ENCODE measurements at regions not wholly inside any gene's neighbourhood (a gene's known extent, or its start where the extent isn't known, plus 50 kb on each side); places are given as distances from the start of the nearest gene placed in this dataset.

DNA sequence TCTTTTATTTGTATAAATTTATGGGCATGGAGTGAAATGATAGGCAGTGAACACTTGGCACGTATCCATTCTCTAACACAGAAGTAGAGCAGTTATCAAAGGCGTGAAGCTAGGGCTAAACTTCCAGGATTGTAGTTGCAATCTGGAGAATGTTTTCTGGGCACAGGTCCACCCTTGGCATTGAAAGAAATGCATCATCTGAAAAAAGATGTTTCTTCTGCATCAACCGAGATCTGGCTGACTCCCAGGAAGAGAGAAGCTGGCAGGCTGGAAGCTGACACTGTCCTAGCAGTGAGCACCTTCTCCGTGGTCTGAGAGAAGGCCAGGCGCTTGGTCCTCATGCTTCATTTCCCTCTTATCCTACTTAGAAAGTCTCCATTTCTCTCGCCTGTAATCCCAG is 600.0 kb downstream of the BRD1 start:
- H3K27me3 ChIP-seq (ENCODE audit: low read depth, low read length): no peaks in the 10 kb centered on the region
- H3K27ac ChIP-seq (ENCODE audit: low read length): no peak overlapping the region
- no peaks in the 10 kb centered on the region for H3K36me3 ChIP-seq (ENCODE audit: control insufficient read depth in 1 of 2, insufficient read depth in 2 of 2, low read length in 2 of 2)
- H3K4me3 ChIP-seq (ENCODE audit: low read depth in 1 of 2, low read length in 2 of 2): no peak overlapping the region
- H3K9me3 ChIP-seq (ENCODE audit: control insufficient read depth in 1 of 2, low read length in 2 of 2): peaks cover 0 to 4% of the 10 kb centered on the region in 2 donors
- no peaks in the 10 kb centered on the region for H3K4me1 ChIP-seq (ENCODE audit: control insufficient read depth in 1 of 2, insufficient read depth in 2 of 2, low read length in 2 of 2)

DNA sequence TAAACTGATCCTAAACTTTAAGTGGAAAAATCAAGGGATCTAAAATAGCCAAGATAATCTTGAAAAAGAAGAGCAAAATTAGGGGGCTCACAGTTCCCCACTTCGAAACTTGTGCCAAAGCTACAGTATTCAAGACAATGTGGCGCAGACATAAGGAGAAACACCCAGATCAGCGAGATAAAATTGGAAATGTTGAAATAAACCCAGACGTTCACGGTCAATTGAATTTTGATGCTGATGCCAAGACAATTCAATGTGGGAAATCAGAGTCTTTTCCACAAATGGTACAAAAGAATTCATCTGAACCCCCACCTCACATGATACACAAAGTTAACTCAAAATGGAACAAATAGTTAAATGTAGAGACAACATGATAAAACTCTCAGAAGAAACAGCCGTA is 601.6 kb downstream of the BRD1 start:
- Histone ChIP-seq H3K4me3 (ENCODE audit: low read depth in 1 of 2, low read length in 2 of 2) (no peak overlapping the region), H3K27ac (ENCODE audit: low read length) (no peak overlapping the region), H3K9me3 (ENCODE audit: control insufficient read depth in 1 of 2, low read length in 2 of 2) (peaks cover 0 to 4% of the 10 kb centered on the region in 2 donors), H3K27me3 (ENCODE audit: low read depth, low read length) (no peaks in the 10 kb centered on the region), H3K36me3 (ENCODE audit: control insufficient read depth in 1 of 2, insufficient read depth in 2 of 2, low read length in 2 of 2) (no peaks in the 10 kb centered on the region), H3K4me1 (ENCODE audit: control insufficient read depth in 1 of 2, insufficient read depth in 2 of 2, low read length in 2 of 2) (no peaks in the 10 kb centered on the region)

DNA sequence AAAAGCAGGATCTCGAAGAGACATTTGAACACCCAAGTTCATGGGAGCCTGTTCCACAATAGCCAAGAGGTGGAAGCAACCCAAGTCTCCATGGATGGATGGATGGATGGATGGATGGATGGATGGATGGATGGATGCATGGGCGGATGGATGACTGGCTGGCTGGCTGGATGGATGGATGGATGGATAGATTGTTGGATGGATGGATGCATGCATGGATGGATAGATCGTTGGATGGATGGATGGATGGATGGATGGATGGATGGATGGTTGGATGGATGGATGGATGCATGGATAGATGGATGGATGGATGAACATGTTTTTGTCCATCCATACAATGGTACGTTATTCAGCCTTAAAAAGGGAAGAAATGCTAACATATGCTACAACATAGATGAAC is 603.4 kb downstream of the BRD1 start:
- H3K4me3 ChIP-seq (ENCODE audit: low read depth in 1 of 2, low read length in 2 of 2): no peak overlapping the region
- no peaks in the 10 kb centered on the region for H3K27me3 ChIP-seq (ENCODE audit: low read depth, low read length)
- peaks cover 2 to 5% of the 10 kb centered on the region in 2 donors for H3K9me3 ChIP-seq (ENCODE audit: control insufficient read depth in 1 of 2, low read length in 2 of 2)
- H3K4me1 ChIP-seq (ENCODE audit: control insufficient read depth in 1 of 2, insufficient read depth in 2 of 2, low read length in 2 of 2): no peaks in the 10 kb centered on the region
- no peaks in the 10 kb centered on the region for H3K36me3 ChIP-seq (ENCODE audit: control insufficient read depth in 1 of 2, insufficient read depth in 2 of 2, low read length in 2 of 2)
- no peak overlapping the region for H3K27ac ChIP-seq (ENCODE audit: low read length)

DNA sequence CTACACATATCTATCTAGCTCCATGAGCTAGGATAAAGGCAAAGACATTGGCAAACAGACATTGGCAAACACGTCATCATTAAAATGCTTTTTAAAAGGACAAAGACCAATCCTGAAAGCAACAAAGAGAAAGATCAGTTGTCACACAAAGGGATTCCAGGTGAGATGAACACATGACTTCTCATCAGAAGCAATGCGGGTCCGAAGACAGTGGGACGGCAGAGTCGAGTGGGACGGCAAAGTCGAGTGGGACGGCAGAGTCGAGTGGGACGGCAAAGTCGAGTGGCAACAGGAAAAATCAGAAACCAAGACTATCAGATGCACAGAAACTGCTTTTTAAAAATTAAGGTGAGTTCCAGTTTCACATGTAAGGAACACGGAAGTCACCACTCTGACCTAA is 609.5 kb downstream of the BRD1 start:
- no peaks in the 10 kb centered on the region for H3K4me1 ChIP-seq (ENCODE audit: control insufficient read depth in 1 of 2, insufficient read depth in 2 of 2, low read length in 2 of 2)
- H3K27ac ChIP-seq (ENCODE audit: low read length): no peak overlapping the region
- H3K4me3 ChIP-seq (ENCODE audit: low read depth in 1 of 2, low read length in 2 of 2): no peak overlapping the region
- H3K36me3 ChIP-seq (ENCODE audit: control insufficient read depth in 1 of 2, insufficient read depth in 2 of 2, low read length in 2 of 2): no peaks in the 10 kb centered on the region
- peaks cover 12 to 22% of the 10 kb centered on the region in 2 donors for H3K9me3 ChIP-seq (ENCODE audit: control insufficient read depth in 1 of 2, low read length in 2 of 2)
- no peaks in the 10 kb centered on the region for H3K27me3 ChIP-seq (ENCODE audit: low read depth, low read length)

DNA sequence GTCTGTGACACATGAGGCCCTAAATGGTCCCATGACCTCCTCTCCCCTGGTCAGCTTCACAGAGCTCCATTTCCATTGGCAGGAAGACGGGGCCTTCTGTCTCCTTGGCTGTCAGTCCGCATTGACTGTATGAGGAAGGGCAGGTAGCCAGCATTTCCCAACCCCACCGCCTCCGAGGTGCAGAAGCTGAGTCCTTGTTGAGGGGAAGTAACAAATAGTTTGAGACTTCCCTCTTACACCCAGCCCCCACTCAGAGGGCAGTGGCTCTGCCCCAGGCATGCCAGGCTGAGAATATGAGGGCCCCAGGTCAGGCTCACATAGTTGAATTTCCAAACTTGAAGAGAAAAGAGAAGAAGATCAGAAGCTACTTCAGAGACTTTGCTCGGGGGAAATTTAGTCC is 611.1 kb downstream of the BRD1 start:
- H3K9me3 ChIP-seq (ENCODE audit: control insufficient read depth in 1 of 2, low read length in 2 of 2): peaks cover 12 to 22% of the 10 kb centered on the region in 2 donors
- H3K36me3 ChIP-seq (ENCODE audit: control insufficient read depth in 1 of 2, insufficient read depth in 2 of 2, low read length in 2 of 2): no peaks in the 10 kb centered on the region
- no peak overlapping the region for H3K4me3 ChIP-seq (ENCODE audit: low read depth in 1 of 2, low read length in 2 of 2)
- no peak overlapping the region for H3K27ac ChIP-seq (ENCODE audit: low read length)
- no peaks in the 10 kb centered on the region for H3K4me1 ChIP-seq (ENCODE audit: control insufficient read depth in 1 of 2, insufficient read depth in 2 of 2, low read length in 2 of 2)
- no peaks in the 10 kb centered on the region for H3K27me3 ChIP-seq (ENCODE audit: low read depth, low read length)

DNA sequence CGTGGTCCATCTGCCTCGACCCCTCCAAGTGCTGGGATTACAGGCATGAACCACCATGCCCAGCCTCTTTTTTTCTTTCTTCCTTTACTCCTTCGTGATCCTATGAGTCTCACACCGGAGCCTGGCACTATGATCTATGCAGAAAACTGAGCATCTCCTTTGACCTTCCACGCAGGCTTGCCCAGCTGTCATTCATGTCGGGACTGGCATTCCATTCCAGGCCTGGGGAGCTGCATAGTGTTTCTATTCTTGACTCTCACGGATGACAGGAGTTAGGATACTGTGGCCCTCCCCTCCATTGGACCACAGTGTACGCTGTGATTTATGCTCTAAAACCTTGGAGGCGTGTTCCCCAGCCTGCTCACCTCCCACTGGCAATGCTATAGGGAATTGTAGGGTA is 611.8 kb downstream of the BRD1 start:
- Histone ChIP-seq H3K36me3 (ENCODE audit: control insufficient read depth in 1 of 2, insufficient read depth in 2 of 2, low read length in 2 of 2) (no peaks in the 10 kb centered on the region), H3K27ac (ENCODE audit: low read length) (no peak overlapping the region), H3K4me1 (ENCODE audit: control insufficient read depth in 1 of 2, insufficient read depth in 2 of 2, low read length in 2 of 2) (no peaks in the 10 kb centered on the region), H3K4me3 (ENCODE audit: low read depth in 1 of 2, low read length in 2 of 2) (no peak overlapping the region), H3K9me3 (ENCODE audit: control insufficient read depth in 1 of 2, low read length in 2 of 2) (peaks cover 12 to 22% of the 10 kb centered on the region in 2 donors), H3K27me3 (ENCODE audit: low read depth, low read length) (no peaks in the 10 kb centered on the region)

DNA sequence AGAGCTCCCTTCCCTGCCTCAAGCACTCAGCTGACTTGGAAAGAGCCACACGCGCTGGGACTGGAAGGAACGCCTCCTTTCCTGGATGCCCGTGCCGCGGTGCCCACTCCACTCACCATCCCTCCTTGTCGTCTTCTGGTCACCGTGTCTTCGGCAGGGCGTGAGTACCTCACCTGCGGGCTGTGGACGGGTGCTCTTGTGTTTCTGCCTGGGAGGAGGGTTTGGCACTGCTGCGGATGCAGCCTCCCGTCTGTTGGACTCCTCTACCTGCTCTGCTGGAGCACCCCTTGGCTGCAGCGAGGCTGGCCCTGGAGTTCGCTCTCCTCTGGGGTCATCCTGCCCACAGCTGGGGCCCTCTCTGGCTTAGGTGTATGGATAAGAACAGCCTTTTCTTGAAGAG is 612.7 kb downstream of the BRD1 start:
- no peak overlapping the region for H3K4me3 ChIP-seq (ENCODE audit: low read depth in 1 of 2, low read length in 2 of 2)
- no peaks in the 10 kb centered on the region for H3K27me3 ChIP-seq (ENCODE audit: low read depth, low read length)
- no peaks in the 10 kb centered on the region for H3K4me1 ChIP-seq (ENCODE audit: control insufficient read depth in 1 of 2, insufficient read depth in 2 of 2, low read length in 2 of 2)
- H3K27ac ChIP-seq (ENCODE audit: low read length): no peak overlapping the region
- peaks cover 12 to 22% of the 10 kb centered on the region in 2 donors for H3K9me3 ChIP-seq (ENCODE audit: control insufficient read depth in 1 of 2, low read length in 2 of 2)
- no peaks in the 10 kb centered on the region for H3K36me3 ChIP-seq (ENCODE audit: control insufficient read depth in 1 of 2, insufficient read depth in 2 of 2, low read length in 2 of 2)

DNA sequence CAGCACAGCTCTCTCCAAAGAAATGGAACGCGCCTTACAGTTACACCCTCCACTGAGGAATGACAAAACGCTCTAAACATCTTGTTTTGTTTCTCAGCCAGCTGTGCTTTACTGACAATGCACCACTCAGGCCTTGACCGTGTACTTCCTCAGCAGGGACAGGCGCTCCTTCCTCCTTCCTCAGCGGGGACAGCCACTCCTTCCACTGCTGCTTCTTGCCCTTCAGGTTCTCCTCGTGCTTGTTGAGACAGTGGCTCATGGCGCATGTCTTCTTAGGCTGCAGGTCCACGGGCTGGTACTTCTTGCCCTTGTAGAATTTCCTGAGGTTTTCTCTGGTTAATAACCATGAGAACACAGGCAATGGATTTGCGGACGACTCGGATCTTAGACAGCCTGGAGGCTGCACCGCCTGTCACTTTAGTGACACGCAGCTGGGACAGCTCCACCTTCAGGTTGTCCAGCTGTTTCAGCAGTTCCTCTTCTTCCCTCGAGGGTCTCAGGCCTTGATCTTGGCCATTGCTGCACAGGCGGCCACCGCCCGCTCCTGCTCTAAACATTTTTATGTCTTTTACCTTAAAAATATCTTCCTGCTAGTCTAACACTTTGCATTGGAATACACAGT is 613.8 kb downstream of the BRD1 start:
- no peak overlapping the region for H3K27ac ChIP-seq (ENCODE audit: low read length)
- no peak overlapping the region for H3K4me3 ChIP-seq (ENCODE audit: low read depth in 1 of 2, low read length in 2 of 2)
- no peaks in the 10 kb centered on the region for H3K27me3 ChIP-seq (ENCODE audit: low read depth, low read length)
- no peaks in the 10 kb centered on the region for H3K4me1 ChIP-seq (ENCODE audit: control insufficient read depth in 1 of 2, insufficient read depth in 2 of 2, low read length in 2 of 2)
- H3K36me3 ChIP-seq (ENCODE audit: control insufficient read depth in 1 of 2, insufficient read depth in 2 of 2, low read length in 2 of 2): no peaks in the 10 kb centered on the region
- H3K9me3 ChIP-seq (ENCODE audit: control insufficient read depth in 1 of 2, low read length in 2 of 2): peaks cover 6 to 16% of the 10 kb centered on the region in 2 donors

DNA sequence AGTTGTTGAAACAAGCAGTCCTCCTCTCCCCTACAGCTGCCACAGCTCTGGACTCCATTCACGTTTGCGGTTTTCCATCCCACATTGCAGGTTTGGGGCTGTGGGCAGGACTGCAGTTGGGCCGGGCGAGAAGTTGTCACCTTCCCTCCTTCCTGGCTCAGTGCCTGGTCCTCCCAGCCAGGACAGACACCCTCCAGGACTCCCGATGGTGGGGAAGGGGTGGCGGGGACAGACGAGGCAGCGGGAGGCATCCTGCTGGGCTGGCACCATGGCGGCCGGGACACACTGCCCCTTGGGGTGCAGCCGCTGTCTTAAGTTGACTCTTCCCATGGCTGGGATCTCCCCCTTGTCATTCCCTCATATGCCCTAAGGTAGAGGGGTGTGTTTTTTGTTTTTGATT is 615.2 kb downstream of the BRD1 start:
- Histone ChIP-seq H3K36me3 (ENCODE audit: control insufficient read depth in 1 of 2, insufficient read depth in 2 of 2, low read length in 2 of 2) (no peaks in the 10 kb centered on the region), H3K9me3 (ENCODE audit: control insufficient read depth in 1 of 2, low read length in 2 of 2) (peaks cover 0 to 5% of the 10 kb centered on the region in 2 donors), H3K4me1 (ENCODE audit: control insufficient read depth in 1 of 2, insufficient read depth in 2 of 2, low read length in 2 of 2) (no peaks in the 10 kb centered on the region), H3K4me3 (ENCODE audit: low read depth in 1 of 2, low read length in 2 of 2) (no peak overlapping the region), H3K27me3 (ENCODE audit: low read depth, low read length) (no peaks in the 10 kb centered on the region), H3K27ac (ENCODE audit: low read length) (no peak overlapping the region)

DNA sequence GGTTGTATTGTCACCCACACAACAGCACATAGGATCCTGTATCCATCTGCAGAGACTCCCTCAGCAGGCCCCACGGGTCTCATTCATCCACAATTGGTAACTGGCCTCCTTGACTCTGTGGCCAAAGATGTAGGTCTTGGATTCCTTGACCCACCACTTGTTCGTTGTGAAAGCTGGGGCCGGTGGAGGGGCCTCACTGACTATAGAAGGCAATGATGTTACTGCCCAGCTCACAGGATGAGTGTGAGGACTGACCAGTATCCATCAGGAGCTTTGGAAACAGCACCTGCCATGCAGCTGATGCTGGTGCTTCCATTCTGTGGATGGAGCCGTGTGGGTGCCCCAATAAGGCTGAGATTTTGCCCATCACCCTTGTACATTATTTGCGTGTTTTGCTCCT is 615.7 kb downstream of the BRD1 start:
- Histone ChIP-seq H3K36me3 (ENCODE audit: control insufficient read depth in 1 of 2, insufficient read depth in 2 of 2, low read length in 2 of 2) (no peaks in the 10 kb centered on the region), H3K27ac (ENCODE audit: low read length) (no peak overlapping the region), H3K4me3 (ENCODE audit: low read depth in 1 of 2, low read length in 2 of 2) (no peak overlapping the region), H3K9me3 (ENCODE audit: control insufficient read depth in 1 of 2, low read length in 2 of 2) (no peaks in the 10 kb centered on the region), H3K27me3 (ENCODE audit: low read depth, low read length) (no peaks in the 10 kb centered on the region), H3K4me1 (ENCODE audit: control insufficient read depth in 1 of 2, insufficient read depth in 2 of 2, low read length in 2 of 2) (no peaks in the 10 kb centered on the region)

DNA sequence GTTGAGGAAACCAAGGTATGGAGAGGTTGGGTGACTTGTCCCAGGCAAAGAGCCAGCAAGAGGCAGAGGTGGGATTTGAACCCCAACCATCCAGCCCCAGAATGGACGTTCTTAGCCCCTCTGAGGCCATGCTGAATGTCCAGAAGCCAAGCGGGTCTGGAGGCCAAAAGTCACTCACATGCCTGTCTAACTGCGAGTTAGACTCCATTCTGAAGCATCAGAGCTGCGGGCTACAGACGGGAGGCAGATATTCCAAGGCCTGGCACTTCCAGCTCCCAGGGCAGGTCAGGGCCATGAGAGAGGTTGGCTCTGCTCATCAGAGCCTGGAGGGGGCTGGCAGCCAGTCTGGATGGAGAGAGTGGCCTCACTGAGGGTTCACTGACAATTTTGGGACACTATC is 616.5 kb downstream of the BRD1 start:
- Histone ChIP-seq H3K27ac (ENCODE audit: low read length) (no peak overlapping the region), H3K9me3 (ENCODE audit: control insufficient read depth in 1 of 2, low read length in 2 of 2) (no peaks in the 10 kb centered on the region), H3K27me3 (ENCODE audit: low read depth, low read length) (no peaks in the 10 kb centered on the region), H3K4me3 (ENCODE audit: low read depth in 1 of 2, low read length in 2 of 2) (no peak overlapping the region), H3K4me1 (ENCODE audit: control insufficient read depth in 1 of 2, insufficient read depth in 2 of 2, low read length in 2 of 2) (no peaks in the 10 kb centered on the region), H3K36me3 (ENCODE audit: control insufficient read depth in 1 of 2, insufficient read depth in 2 of 2, low read length in 2 of 2) (no peaks in the 10 kb centered on the region)

DNA sequence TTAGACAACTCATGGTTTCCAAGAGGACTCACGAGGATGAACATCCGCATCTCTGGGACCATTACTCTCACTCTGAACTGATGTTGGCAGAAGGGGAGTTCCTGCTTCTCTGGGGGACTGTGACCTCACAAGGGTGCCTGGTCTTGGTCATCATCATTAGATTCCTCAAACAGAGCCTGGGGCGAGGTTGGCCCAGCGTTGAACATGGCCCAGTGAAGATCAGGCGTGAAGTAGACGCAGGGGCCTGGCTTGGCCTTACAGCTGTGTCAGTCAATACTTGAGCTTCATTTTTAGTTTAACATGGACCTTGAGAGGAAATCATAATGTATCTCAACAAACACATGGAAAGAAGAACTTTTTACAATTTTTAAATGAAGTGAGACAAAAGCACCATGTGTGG is 617.1 kb downstream of the BRD1 start:
- no peaks in the 10 kb centered on the region for H3K36me3 ChIP-seq (ENCODE audit: control insufficient read depth in 1 of 2, insufficient read depth in 2 of 2, low read length in 2 of 2)
- H3K27me3 ChIP-seq (ENCODE audit: low read depth, low read length): no peaks in the 10 kb centered on the region
- no peak overlapping the region for H3K27ac ChIP-seq (ENCODE audit: low read length)
- H3K4me3 ChIP-seq (ENCODE audit: low read depth in 1 of 2, low read length in 2 of 2): no peak overlapping the region
- H3K9me3 ChIP-seq (ENCODE audit: control insufficient read depth in 1 of 2, low read length in 2 of 2): no peaks in the 10 kb centered on the region
- no peaks in the 10 kb centered on the region for H3K4me1 ChIP-seq (ENCODE audit: control insufficient read depth in 1 of 2, insufficient read depth in 2 of 2, low read length in 2 of 2)

All from muscle layer of duodenum (tissue), 2 donors.